Activated B cell treated with CpG ODN at 0.5 μM for 24 hours (primary cell): ENCODE measurements at regions not wholly inside any gene's neighbourhood (a gene's known extent, or its start where the extent isn't known, plus 50 kb on each side); places are given as distances from the start of the nearest gene placed in this dataset.

ENCODE experiments used
- ATAC-seq: fragments of 200-7000 bp; cut with Tn5 transposase; one replicate; pipeline ENCODE4 v1.10.0; 2021; ENCODE audit warnings: low read depth, mild to moderate bottlenecking, moderate library complexity
- CTCF ChIA-PET: fragments of 350-600 bp; sonication (Branson Sonifier 250); formaldehyde crosslinking; loops from one replicate; lab custom pipeline; 2021; ENCODE audit warnings: antibody characterized with exemption; lab: Charles Lee
- POLR2A ChIA-PET: fragments of 350-600 bp; sonication (Branson Sonifier 250); formaldehyde crosslinking; loops from one replicate; lab custom pipeline; 2021; ENCODE audit warnings: antibody characterized with exemption; lab: Charles Lee
- DNase-seq: peaks from one replicate; pipeline ENCODE4 v3.0.0; 2022
- H3K27ac Mint-ChIP-seq: one replicate; pipeline ENCODE4 v1.8.0; 2020; ENCODE audit warnings: mixed read lengths
- H3K27me3 Mint-ChIP-seq: one replicate; pipeline ENCODE4 v1.8.0; 2021; ENCODE audit warnings: mixed read lengths
- H3K36me3 Mint-ChIP-seq: one replicate; pipeline ENCODE4 v1.8.0; 2021; ENCODE audit warnings: low read depth, mixed read lengths
- H3K4me1 Mint-ChIP-seq: one replicate; pipeline ENCODE4 v1.8.0; 2021; ENCODE audit warnings: mixed read lengths
- H3K4me3 Mint-ChIP-seq: one replicate; pipeline ENCODE4 v1.8.0; 2020; ENCODE audit warnings: mild to moderate bottlenecking, mixed read lengths
- H3K9me3 Mint-ChIP-seq: one replicate; pipeline ENCODE4 v1.8.0; 2020; ENCODE audit warnings: mixed read lengths
- intact Hi-C: fragments of 100-400 bp; cut with micrococcal nuclease; formaldehyde crosslinking; loops from one replicate; pipeline ENCODE4 v1.15.1; 2024
- TF ChIP-seq, protein P1 (sequence below): fragments of 200-600 bp; IDR thresholded peaks from one replicate; pipeline ENCODE4 v1.8.0; 2022; ENCODE audit warnings: antibody characterized with exemption, mild to moderate bottlenecking

DNA sequence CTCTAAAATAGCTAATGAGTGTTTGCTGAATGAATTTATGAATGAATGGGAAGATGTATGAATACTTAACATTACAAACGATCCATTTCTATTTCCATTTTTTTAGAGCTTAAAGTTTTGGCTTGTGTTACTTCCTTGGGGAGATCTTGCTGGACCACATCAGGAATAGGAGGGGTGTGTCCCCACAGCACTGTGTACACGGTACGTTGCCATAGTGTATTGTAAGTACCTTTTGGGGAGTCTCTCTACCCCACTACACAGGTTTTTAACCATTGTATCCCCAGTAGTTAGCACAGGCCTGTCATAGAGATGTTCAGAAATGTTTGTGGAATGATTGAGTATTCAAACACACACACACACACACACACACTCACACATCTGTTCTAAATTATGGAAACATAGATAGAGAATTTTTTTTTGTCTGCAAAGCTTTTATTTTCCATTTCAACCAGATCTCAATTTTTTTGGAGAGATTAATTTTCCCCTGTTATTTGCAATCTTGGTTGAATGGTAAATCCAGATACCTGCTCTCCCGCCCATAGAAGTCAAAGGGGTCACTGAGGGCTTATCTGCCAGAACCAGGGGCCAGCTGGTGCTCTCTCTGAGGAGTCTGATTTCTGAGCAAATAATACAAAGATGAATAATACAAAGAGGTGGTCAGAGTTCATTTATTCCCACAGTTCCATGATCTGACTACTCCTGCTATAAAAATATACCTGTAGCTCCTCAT lies 471.0 kb downstream of the INSC start:
- no peaks in the 10 kb centered on the region for H3K4me1 Mint-ChIP-seq
- ChIA-PET POLR2A (no interaction called here), CTCF (no interaction called here)
- TF ChIP-seq, protein P1, sequence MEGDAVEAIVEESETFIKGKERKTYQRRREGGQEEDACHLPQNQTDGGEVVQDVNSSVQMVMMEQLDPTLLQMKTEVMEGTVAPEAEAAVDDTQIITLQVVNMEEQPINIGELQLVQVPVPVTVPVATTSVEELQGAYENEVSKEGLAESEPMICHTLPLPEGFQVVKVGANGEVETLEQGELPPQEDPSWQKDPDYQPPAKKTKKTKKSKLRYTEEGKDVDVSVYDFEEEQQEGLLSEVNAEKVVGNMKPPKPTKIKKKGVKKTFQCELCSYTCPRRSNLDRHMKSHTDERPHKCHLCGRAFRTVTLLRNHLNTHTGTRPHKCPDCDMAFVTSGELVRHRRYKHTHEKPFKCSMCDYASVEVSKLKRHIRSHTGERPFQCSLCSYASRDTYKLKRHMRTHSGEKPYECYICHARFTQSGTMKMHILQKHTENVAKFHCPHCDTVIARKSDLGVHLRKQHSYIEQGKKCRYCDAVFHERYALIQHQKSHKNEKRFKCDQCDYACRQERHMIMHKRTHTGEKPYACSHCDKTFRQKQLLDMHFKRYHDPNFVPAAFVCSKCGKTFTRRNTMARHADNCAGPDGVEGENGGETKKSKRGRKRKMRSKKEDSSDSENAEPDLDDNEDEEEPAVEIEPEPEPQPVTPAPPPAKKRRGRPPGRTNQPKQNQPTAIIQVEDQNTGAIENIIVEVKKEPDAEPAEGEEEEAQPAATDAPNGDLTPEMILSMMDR, result no peak
- DNase-seq (no peak), ATAC-seq (no peak)
- no peak overlapping the region for H3K27ac Mint-ChIP-seq
- intact Hi-C loops, result no loop called here
- no peaks in the 10 kb centered on the region for H3K27me3 Mint-ChIP-seq
- no peaks in the 10 kb centered on the region for H3K36me3 Mint-ChIP-seq
- H3K4me3 Mint-ChIP-seq, result no peak overlapping the region
- H3K9me3 Mint-ChIP-seq, result no peaks in the 10 kb centered on the region

DNA sequence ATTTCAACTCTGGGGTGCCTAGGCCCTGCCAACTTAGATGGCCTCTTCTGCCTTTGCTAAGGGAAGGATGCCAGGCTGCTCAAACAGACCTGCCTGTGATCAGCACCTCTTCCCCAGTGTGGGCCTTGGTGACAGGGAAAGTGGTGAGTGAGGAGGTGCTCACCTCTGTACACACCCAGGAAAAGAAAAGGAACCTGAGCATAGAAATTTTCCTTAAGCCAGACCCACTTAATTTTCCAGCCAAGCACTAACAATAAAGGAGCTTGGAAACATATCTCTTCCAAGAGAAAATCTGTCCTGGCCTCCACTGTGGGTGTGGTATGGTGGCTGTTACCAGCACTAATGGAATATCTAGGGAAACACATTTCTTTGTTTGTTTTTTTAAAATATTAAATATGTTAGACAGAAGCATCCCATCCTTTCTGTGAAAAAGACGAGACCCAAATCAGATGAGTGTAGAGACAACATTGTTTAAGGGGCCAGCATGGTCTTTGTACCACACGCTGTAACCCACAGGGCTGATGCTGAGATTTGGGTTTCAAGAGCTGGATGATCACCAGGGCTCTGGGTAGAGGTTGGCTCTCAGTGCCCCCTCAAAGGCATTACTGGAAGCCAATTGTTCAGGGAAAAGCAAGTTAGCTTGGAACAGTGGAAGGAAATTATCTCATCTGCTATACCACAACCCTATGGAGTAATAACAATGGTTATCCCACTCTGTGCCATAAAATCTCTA lies 472.2 kb downstream of the INSC start:
- H3K36me3 Mint-ChIP-seq, result no peaks in the 10 kb centered on the region
- H3K27me3 Mint-ChIP-seq, result no peaks in the 10 kb centered on the region
- H3K27ac Mint-ChIP-seq, result no peak overlapping the region
- H3K9me3 Mint-ChIP-seq, result no peaks in the 10 kb centered on the region
- no peak overlapping the region for H3K4me3 Mint-ChIP-seq
- TF ChIP-seq, protein P1, result no peak
- POLR2A ChIA-PET, result no interaction called here
- ATAC-seq (no peak), DNase-seq (no peak)
- CTCF ChIA-PET, result no interaction called here
- H3K4me1 Mint-ChIP-seq, result no peaks in the 10 kb centered on the region
- intact Hi-C loops, result no loop called here

DNA sequence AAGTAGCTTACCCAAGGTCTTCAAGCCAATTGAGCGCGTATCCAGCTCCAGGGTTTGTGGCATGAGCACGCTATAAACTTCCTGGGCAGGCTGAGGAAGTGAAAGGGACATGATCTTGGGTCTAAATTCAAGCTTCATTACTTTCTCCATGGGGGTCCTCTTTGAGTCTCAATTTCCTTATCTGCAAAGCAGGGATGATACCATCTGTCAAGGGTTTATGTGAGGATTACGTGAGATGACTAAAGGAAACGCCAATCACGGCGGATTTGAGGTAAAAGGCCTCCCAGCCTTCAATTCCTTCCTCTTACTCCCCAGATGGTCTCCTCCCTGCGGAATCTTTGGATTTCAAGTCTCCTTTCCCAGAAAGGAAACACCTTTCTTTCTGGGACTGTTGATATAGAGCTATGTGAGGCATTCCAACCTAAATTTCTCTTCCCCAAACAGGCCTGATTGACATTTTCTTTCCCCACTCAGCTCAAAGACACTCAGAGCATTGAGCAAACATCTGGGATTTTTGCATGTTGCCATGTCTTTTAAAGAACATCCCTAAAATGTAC lies 474.4 kb downstream of the INSC start:
- no peaks in the 10 kb centered on the region for H3K27me3 Mint-ChIP-seq
- DNase-seq (no peak), ATAC-seq (no peak)
- intact Hi-C loops, result no loop called here
- no peaks in the 10 kb centered on the region for H3K9me3 Mint-ChIP-seq
- H3K4me1 Mint-ChIP-seq, result no peaks in the 10 kb centered on the region
- CTCF ChIA-PET, result no interaction called here
- no peak overlapping the region for H3K4me3 Mint-ChIP-seq
- POLR2A ChIA-PET, result no interaction called here
- no peaks in the 10 kb centered on the region for H3K36me3 Mint-ChIP-seq
- no peak overlapping the region for H3K27ac Mint-ChIP-seq
- TF ChIP-seq, protein P1, result no peak

DNA sequence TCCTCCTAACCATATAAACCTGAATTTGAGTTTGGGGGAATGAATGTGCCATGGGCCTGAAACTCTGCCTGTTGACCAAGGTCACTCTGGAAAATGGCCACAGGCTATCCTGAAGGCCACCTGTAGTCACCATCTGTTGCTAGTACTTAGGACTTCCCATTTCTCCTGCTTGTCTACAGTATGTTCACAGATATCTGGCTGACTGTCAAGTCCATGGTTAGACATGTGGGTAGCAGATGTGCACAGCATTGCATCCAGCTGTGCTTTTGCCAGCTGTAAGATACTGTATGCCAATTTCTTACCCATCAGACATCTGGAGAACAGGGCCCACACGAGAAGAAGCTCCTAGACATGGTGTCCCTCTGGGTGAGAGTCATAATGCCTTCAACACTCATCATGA lies 475.4 kb downstream of the INSC start:
- TF ChIP-seq, protein P1, result no peak
- ChIA-PET CTCF (no interaction called here), POLR2A (no interaction called here)
- ATAC-seq (no peak), DNase-seq (no peak)
- H3K27me3 Mint-ChIP-seq, result no peaks in the 10 kb centered on the region
- H3K9me3 Mint-ChIP-seq, result no peaks in the 10 kb centered on the region
- intact Hi-C loops, result no loop called here
- H3K36me3 Mint-ChIP-seq, result no peaks in the 10 kb centered on the region
- H3K4me1 Mint-ChIP-seq, result no peaks in the 10 kb centered on the region
- no peak overlapping the region for H3K4me3 Mint-ChIP-seq
- H3K27ac Mint-ChIP-seq, result no peak overlapping the region

DNA sequence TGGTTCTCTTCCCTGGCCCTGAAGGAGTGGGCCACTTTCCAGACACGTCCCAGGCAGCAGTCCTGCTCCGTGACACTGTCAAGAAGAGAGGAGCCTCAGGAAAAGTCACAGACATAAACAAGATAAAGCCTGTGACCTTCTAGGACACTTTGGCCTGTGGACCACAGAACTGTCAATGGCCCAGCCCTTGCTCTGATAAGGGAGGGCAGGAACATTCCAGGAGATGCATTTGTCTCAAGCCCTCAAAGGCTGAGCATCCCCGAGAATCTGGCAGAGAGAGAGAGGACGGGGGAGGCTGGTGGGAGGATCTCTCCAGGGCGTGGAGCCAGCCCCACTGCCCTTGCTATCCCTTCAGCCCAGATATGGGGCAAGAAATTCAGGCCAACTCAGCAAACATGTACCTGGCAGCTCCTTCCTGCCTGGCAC lies 476.4 kb downstream of the INSC start:
- no peaks in the 10 kb centered on the region for H3K4me1 Mint-ChIP-seq
- DNase-seq (no peak), ATAC-seq (no peak)
- no peak overlapping the region for H3K27ac Mint-ChIP-seq
- H3K4me3 Mint-ChIP-seq, result no peak overlapping the region
- H3K27me3 Mint-ChIP-seq, result no peaks in the 10 kb centered on the region
- no peaks in the 10 kb centered on the region for H3K36me3 Mint-ChIP-seq
- TF ChIP-seq, protein P1, result no peak
- intact Hi-C loops, result no loop called here
- no peaks in the 10 kb centered on the region for H3K9me3 Mint-ChIP-seq
- ChIA-PET CTCF (no interaction called here), POLR2A (no interaction called here)
